ENCODE measurements at regions not wholly inside any gene's neighbourhood (a gene's known extent, or its start where the extent isn't known, plus 50 kb on each side); places are given as distances from the start of the nearest gene placed in this dataset.

- no peak for DNase-seq (ENCODE audit: extremely low read depth in 1 of 2, low read depth in 1 of 2)
These were observed 182.6 kb downstream of the EFNB2 start for GRCh38 chr13:106352850-106353249.

- DNase-seq (ENCODE audit: extremely low read depth in 1 of 2, low read depth in 1 of 2): no peak
These were observed 184.2 kb downstream of the EFNB2 start for GRCh38 chr13:106351251-106351650.

GRCh38 chr13:106350208-106350607 lies 185.3 kb downstream of the EFNB2 start:
- no peak for DNase-seq (ENCODE audit: extremely low read depth in 1 of 2, low read depth in 1 of 2)

GRCh38 chr13:106349080-106349931 lies 186.2 kb downstream of the EFNB2 start:
- DNase-seq (ENCODE audit: extremely low read depth in 1 of 2, low read depth in 1 of 2): no peak

GRCh38 chr13:106348075-106348840 lies 187.2 kb downstream of the EFNB2 start:
- no peak for DNase-seq (ENCODE audit: extremely low read depth in 1 of 2, low read depth in 1 of 2)

GRCh38 chr13:106344342-106344741 lies 191.1 kb downstream of the EFNB2 start:
- no peak for DNase-seq (ENCODE audit: extremely low read depth in 1 of 2, low read depth in 1 of 2)

GRCh38 chr13:106343836-106344235 lies 191.6 kb downstream of the EFNB2 start:
- DNase-seq (ENCODE audit: extremely low read depth in 1 of 2, low read depth in 1 of 2): no peak

- no peak for DNase-seq (ENCODE audit: extremely low read depth in 1 of 2, low read depth in 1 of 2)
These were observed 195.2 kb downstream of the EFNB2 start for GRCh38 chr13:106340249-106340648.

GRCh38 chr13:106337096-106337850 lies 198.2 kb downstream of the EFNB2 start:
- no peak for DNase-seq (ENCODE audit: extremely low read depth in 1 of 2, low read depth in 1 of 2)

- no peak for DNase-seq (ENCODE audit: extremely low read depth in 1 of 2, low read depth in 1 of 2)
These were observed 198.8 kb downstream of the EFNB2 start for GRCh38 chr13:106336668-106337067.

GRCh38 chr13:106332621-106333020 lies 202.8 kb downstream of the EFNB2 start:
- DNase-seq (ENCODE audit: extremely low read depth in 1 of 2, low read depth in 1 of 2): no peak

GRCh38 chr13:106331116-106331515 lies 204.3 kb downstream of the EFNB2 start:
- no peak for DNase-seq (ENCODE audit: extremely low read depth in 1 of 2, low read depth in 1 of 2)

- DNase-seq (ENCODE audit: extremely low read depth in 1 of 2, low read depth in 1 of 2): no peak
These were observed 205.5 kb downstream of the EFNB2 start for GRCh38 chr13:106329941-106330340.

- no peak for DNase-seq (ENCODE audit: extremely low read depth in 1 of 2, low read depth in 1 of 2)
These were observed 208.7 kb downstream of the EFNB2 start for GRCh38 chr13:106326751-106327150.

GRCh38 chr13:106324444-106324843 lies 211.0 kb downstream of the EFNB2 start:
- no peak for DNase-seq (ENCODE audit: extremely low read depth in 1 of 2, low read depth in 1 of 2)

GRCh38 chr13:106322628-106323027 lies 212.8 kb downstream of the EFNB2 start:
- DNase-seq (ENCODE audit: extremely low read depth in 1 of 2, low read depth in 1 of 2): no peak

- DNase-seq (ENCODE audit: extremely low read depth in 1 of 2, low read depth in 1 of 2): no peak
These were observed 216.5 kb downstream of the EFNB2 start for GRCh38 chr13:106318941-106319411.

- DNase-seq (ENCODE audit: extremely low read depth in 1 of 2, low read depth in 1 of 2): no peak
These were observed 221.0 kb downstream of the EFNB2 start for GRCh38 chr13:106314417-106314816.

- no peak for DNase-seq (ENCODE audit: extremely low read depth in 1 of 2, low read depth in 1 of 2)
These were observed 224.5 kb downstream of the EFNB2 start for GRCh38 chr13:106311004-106311403.

GRCh38 chr13:106310291-106310865 lies 225.1 kb downstream of the EFNB2 start:
- no peak for DNase-seq (ENCODE audit: extremely low read depth in 1 of 2, low read depth in 1 of 2)

GRCh38 chr13:106306748-106307277 lies 228.6 kb downstream of the EFNB2 start:
- no peak for DNase-seq (ENCODE audit: extremely low read depth in 1 of 2, low read depth in 1 of 2)
